Fibroblast of the aortic adventitia (primary cell): ENCODE measurements at regions not wholly inside any gene's neighbourhood (a gene's known extent, or its start where the extent isn't known, plus 50 kb on each side); places are given as distances from the start of the nearest gene placed in this dataset.

Experiments
- DNase-seq: peaks from one replicate; pipeline ENCODE4 v3.0.0-alpha.2; 2010; ENCODE audit warnings: low read depth
- H3K4me3 ChIP-seq: 2 replicates; pipeline ENCODE4 v1.5.1; 2011; ENCODE audit warnings: low read depth, mild to moderate bottlenecking, control low read depth, low read length, moderate library complexity
- CTCF ChIP-seq: IDR thresholded peaks from 2 replicates; pipeline ENCODE4 v1.5.1; 2011; ENCODE audit warnings: mild to moderate bottlenecking, low read length, control low read depth, inconsistent platforms; ENCODE audit not compliant: insufficient read depth

GRCh38 chr6:85112540-85112939 is 337.3 kb upstream of the NT5E start:
- no peak for DNase-seq
- no peak for TF ChIP-seq CTCF
- no peak overlapping the region for H3K4me3 ChIP-seq

GRCh38 chr6:85111481-85112011 is 338.3 kb upstream of the NT5E start:
- no peak overlapping the region for H3K4me3 ChIP-seq
- no peak for DNase-seq
- no peak for TF ChIP-seq CTCF

DNA sequence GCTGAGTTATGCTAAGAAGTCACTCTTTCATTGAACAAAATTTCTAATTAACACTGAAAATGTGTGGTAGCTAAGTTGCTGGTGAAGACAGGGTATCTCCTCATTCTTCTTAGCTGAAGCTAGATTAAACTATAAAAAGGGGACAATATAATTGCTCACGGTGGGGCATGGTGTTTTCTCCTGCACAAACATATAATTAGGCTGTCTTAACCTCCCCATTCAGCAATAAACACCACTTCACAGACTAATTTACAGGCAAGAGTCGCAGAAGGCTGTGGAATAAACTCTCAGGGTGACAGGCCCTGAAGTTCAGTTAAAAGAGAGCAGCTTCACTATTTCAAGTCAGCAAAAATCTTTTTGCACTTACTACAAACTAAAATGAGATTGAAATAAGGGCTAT is 338.9 kb upstream of the NT5E start:
- no peak for TF ChIP-seq CTCF
- H3K4me3 ChIP-seq = no peak overlapping the region
- DNase-seq = no peak

DNA sequence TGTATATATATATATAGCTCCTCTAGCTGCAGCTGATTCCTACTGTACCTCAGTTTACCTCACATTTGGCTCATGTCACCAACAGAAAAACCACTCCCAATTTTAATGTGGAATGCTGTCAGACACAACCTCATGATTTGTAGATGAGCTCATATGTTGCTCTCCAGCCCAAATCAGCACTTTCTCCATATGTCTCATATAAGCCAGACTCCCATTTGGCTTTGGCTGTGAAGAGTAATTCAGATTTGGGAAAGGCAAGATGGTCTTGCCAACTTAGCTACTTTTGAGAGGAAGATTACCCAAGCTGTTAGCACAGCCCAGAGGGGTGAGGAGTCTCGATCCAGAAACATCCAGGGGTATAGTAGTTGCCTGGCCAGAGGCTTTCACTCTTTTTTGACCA is 342.2 kb upstream of the NT5E start:
- H3K4me3 ChIP-seq = no peak overlapping the region
- no peak for DNase-seq
- no peak for TF ChIP-seq CTCF

GRCh38 chr6:85096976-85097375 is 332.6 kb upstream of the TBX18 start:
- TF ChIP-seq CTCF = no peak
- no peak for DNase-seq

GRCh38 chr6:85092226-85092625 is 327.8 kb upstream of the TBX18 start:
- H3K4me3 ChIP-seq = no peak overlapping the region
- TF ChIP-seq CTCF = no peak
- no peak for DNase-seq

More at GRCh38 chr6:85096976-85097375, 332.6 kb upstream of the TBX18 start:
- no peak overlapping the region for H3K4me3 ChIP-seq

GRCh38 chr6:85089255-85089654 is 324.9 kb upstream of the TBX18 start:
- DNase-seq = no peak
- H3K4me3 ChIP-seq = no peak overlapping the region
- TF ChIP-seq CTCF = no peak
